ENCODE measurements at regions not wholly inside any gene's neighbourhood (a gene's known extent, or its start where the extent isn't known, plus 50 kb on each side); places are given as distances from the start of the nearest gene placed in this dataset.

- no peak for DNase-seq (ENCODE audit: low read depth)
- no peak overlapping the region for H3K4me3 ChIP-seq (ENCODE audit: low read depth, low read length)
- TF ChIP-seq CTCF (IDR thresholded peaks at IDR 0.05; ENCODE audit: control insufficient read depth, extremely low read depth, insufficient read depth): no peak
Observed at GRCh38 chr12:18794000-18794399, 56.1 kb downstream of the CAPZA3 start.

- no peak for DNase-seq (ENCODE audit: low read depth)
- H3K4me3 ChIP-seq (ENCODE audit: low read depth, low read length): no peak overlapping the region
- TF ChIP-seq CTCF (IDR thresholded peaks at IDR 0.05; ENCODE audit: control insufficient read depth, extremely low read depth, insufficient read depth): no peak
Observed at GRCh38 chr12:18797604-18798003, 59.7 kb downstream of the CAPZA3 start.

GRCh38 chr12:18798535-18799361 is 60.8 kb downstream of the CAPZA3 start:
- no peak overlapping the region for H3K4me3 ChIP-seq (ENCODE audit: low read depth, low read length)
- TF ChIP-seq CTCF (IDR thresholded peaks at IDR 0.05; ENCODE audit: control insufficient read depth, extremely low read depth, insufficient read depth): no peak
- DNase-seq (ENCODE audit: low read depth): no peak

- no peak overlapping the region for H3K4me3 ChIP-seq (ENCODE audit: low read depth, low read length)
- no peak for DNase-seq (ENCODE audit: low read depth)
- no peak for TF ChIP-seq CTCF (IDR thresholded peaks at IDR 0.05; ENCODE audit: control insufficient read depth, extremely low read depth, insufficient read depth)
Observed at GRCh38 chr12:18799561-18799960, 61.6 kb downstream of the CAPZA3 start.

GRCh38 chr12:18805516-18806248 is 67.8 kb downstream of the CAPZA3 start:
- no peak for DNase-seq (ENCODE audit: low read depth)
- H3K4me3 ChIP-seq (ENCODE audit: low read depth, low read length): no peak overlapping the region
- TF ChIP-seq CTCF (IDR thresholded peaks at IDR 0.05; ENCODE audit: control insufficient read depth, extremely low read depth, insufficient read depth): no peak

- no peak for TF ChIP-seq CTCF (IDR thresholded peaks at IDR 0.05; ENCODE audit: control insufficient read depth, extremely low read depth, insufficient read depth)
- no peak overlapping the region for H3K4me3 ChIP-seq (ENCODE audit: low read depth, low read length)
- DNase-seq (ENCODE audit: low read depth): no peak
Observed at GRCh38 chr12:18807714-18808113, 69.8 kb downstream of the CAPZA3 start.

All from LNCaP clone FGC (cell line).